ENCODE measurements at regions not wholly inside any gene's neighbourhood (a gene's known extent, or its start where the extent isn't known, plus 50 kb on each side); places are given as distances from the start of the nearest gene placed in this dataset.

- DNase-seq = no peak
These were observed 399.3 kb downstream of the AJAP1 start for GRCh38 chr1:5053744-5054143.

- DNase-seq = no peak
These were observed 374.7 kb downstream of the AJAP1 start for GRCh38 chr1:5029136-5029535.

- no peak for DNase-seq
These were observed 357.8 kb downstream of the AJAP1 start for GRCh38 chr1:5012249-5012648.

- DNase-seq = no peak
These were observed 356.2 kb downstream of the AJAP1 start for GRCh38 chr1:5010656-5011055.

- DNase-seq = no peak
These were observed 355.8 kb downstream of the AJAP1 start for GRCh38 chr1:5010236-5010635.

GRCh38 chr1:5009376-5010065 lies 355.1 kb downstream of the AJAP1 start:
- DNase-seq = no peak

- DNase-seq = no peak
These were observed 350.8 kb downstream of the AJAP1 start for GRCh38 chr1:5005171-5005570.

- no peak for DNase-seq
These were observed 348.3 kb downstream of the AJAP1 start for GRCh38 chr1:5002676-5003075.

GRCh38 chr1:5001466-5001865 lies 347.1 kb downstream of the AJAP1 start:
- no peak for DNase-seq

- DNase-seq = no peak
These were observed 331.9 kb downstream of the AJAP1 start for GRCh38 chr1:4986306-4986705.

- no peak for DNase-seq
These were observed 330.4 kb downstream of the AJAP1 start for GRCh38 chr1:4984841-4985240.

GRCh38 chr1:4980211-4980610 lies 325.8 kb downstream of the AJAP1 start:
- DNase-seq = no peak

GRCh38 chr1:4978660-4979390 lies 324.4 kb downstream of the AJAP1 start:
- no peak for DNase-seq

- DNase-seq = no peak
These were observed 323.3 kb downstream of the AJAP1 start for GRCh38 chr1:4977701-4978100.

GRCh38 chr1:4976859-4977440 lies 322.5 kb downstream of the AJAP1 start:
- DNase-seq = no peak

- DNase-seq = no peak
These were observed 321.4 kb downstream of the AJAP1 start for GRCh38 chr1:4975856-4976255.

GRCh38 chr1:4974981-4975685 lies 320.7 kb downstream of the AJAP1 start:
- DNase-seq = no peak

GRCh38 chr1:4973341-4973740 lies 318.9 kb downstream of the AJAP1 start:
- no peak for DNase-seq

- DNase-seq = no peak
These were observed 318.4 kb downstream of the AJAP1 start for GRCh38 chr1:4972761-4973320.

GRCh38 chr1:4971666-4972065 lies 317.3 kb downstream of the AJAP1 start:
- DNase-seq = no peak

GRCh38 chr1:4970532-4970931 lies 316.1 kb downstream of the AJAP1 start:
- DNase-seq = no peak

GRCh38 chr1:4969556-4970129 lies 315.2 kb downstream of the AJAP1 start:
- no peak for DNase-seq
